Fibroblast of pulmonary artery (primary cell): ENCODE measurements at regions not wholly inside any gene's neighbourhood (a gene's known extent, or its start where the extent isn't known, plus 50 kb on each side); places are given as distances from the start of the nearest gene placed in this dataset.

Experiments used
- DNase-seq: peaks from one replicate; pipeline ENCODE4 v3.0.0-alpha.2; 2010; ENCODE audit warnings: low read depth
- H3K4me3 ChIP-seq: replicated peaks from 2 replicates; pipeline ENCODE4 v1.5.1; 2011; ENCODE audit warnings: low read depth, mild to moderate bottlenecking, control low read depth, low read length, moderate library complexity
- CTCF ChIP-seq: IDR thresholded peaks from 2 replicates; pipeline ENCODE4 v1.5.1; 2011; ENCODE audit warnings: mild to moderate bottlenecking, control low read depth, low read length, inconsistent platforms; ENCODE audit errors: missing control alignments

DNA sequence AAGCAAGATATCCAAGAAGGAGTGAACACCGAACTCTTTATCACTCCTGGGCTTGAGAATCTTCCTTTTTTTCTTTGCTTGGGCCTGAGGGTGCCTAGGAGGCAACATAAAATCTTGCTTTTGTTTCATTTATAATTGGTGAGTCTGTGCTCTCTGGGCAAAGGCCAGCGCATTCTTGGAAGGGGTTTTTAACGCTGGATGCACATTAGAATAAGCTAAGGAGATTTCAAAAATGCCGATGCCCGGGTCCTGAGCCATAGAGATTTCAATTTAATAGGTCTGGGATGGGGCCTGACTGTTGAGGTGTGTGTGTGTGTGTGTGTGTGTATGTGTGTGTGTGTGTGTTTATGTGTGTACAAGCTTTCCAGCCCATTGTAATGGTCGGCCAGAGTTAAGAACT lies 62.0 kb upstream of the SORCS3 start:
- no peak overlapping the region for H3K4me3 ChIP-seq
- no peak for DNase-seq
- TF ChIP-seq CTCF, result no peak

DNA sequence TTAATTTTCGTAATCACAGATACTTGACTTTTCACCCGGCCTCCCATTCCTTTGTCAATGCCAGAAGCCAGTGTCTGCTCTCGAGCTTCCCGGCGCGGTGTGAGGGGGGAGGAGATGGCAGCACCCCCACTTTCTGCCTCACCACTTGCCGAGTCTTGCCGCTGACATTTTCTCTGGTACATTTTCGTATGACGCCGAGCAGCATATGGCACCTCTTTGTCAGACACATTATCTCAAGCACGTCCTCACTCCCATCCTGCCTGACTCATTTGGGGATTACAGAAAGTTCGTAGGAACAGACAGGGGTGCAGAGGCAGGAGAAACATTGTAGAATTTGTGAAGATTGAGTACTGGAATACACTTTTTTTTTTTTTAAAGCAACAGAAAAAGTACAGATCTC lies 60.8 kb upstream of the SORCS3 start:
- TF ChIP-seq CTCF, result no peak
- H3K4me3 ChIP-seq, result peak overlapping the region; percentile 34
- peak; percentile 50 for DNase-seq

DNA sequence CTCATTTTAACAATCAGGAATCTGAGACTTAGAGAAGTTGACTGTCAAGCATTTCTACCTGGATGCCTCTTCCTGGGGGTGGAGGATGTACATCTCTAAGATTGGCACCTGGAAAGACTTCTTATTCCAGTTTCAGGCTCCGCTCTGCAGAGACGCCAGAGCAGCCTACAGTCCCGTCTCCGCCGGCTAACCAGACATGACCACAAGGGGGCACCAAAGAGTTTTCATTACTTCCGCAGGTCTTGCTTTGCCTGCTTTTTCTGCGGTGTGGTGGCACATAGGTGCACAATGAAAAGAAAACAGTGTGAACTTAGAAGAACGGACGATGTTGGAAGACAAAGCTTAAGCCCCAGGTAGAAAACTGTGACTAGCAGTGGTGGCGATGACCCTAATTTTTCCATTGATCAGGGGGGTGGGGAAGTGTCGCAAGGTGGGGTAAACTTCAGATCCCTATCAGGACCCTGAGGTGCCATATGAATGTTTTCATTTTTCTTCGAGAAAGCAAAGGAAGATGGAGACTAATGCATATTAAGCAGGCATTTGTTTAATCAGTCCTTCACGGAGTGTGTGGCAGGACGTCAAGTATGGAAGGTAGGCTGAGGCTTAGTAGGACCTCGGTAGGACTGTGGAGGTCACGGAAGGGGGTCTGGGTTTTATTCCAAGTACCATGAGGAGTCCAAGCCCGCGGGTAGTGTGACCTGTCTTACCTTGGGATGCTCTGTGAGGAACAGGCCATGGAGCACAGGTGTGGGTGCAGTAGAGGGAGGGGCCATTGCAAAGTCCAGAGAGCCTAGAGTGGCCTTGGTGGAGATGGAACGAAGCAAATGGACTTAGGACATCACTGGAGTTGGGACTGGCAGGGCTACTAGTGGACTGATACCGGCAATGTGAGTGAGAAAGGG lies 60.1 kb upstream of the SORCS3 start:
- TF ChIP-seq CTCF, result peak; percentile 92
- peak; percentile 78 for DNase-seq
- peak overlapping the region; percentile 34 for H3K4me3 ChIP-seq

DNA sequence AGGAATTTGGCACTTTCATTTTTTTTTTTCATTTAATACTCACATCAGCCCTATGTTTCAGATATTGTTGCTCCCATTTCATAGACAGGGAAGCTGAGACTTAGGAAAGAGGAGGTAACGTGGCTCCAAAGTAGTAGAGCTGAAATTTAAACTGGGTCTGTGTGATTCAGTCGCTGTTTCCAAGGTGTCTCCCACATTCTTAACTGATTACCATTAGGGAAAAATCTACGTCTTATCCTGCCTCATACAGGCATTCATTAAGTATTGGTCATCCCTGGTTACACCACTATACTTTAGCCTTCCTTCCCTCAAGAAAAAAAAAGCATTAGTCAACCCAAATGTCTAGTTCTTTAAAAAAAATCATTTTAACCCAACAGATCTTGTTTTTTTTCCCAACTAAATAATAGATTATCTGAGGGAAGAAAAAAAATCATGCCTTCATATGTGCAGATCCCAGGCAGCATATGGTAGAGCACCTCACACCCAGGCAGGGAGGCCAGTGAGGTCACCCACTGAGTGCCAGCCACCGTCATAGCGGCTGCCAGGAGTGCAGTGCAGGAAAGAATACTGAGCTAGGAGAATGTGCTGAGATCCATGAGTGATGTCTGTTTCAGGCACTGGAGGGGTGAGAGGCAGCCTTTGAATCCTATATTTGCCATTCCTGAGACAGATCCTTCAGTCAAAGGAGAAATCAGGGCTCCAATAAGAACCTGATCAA lies 59.0 kb upstream of the SORCS3 start:
- TF ChIP-seq CTCF, result no peak
- no peak overlapping the region for H3K4me3 ChIP-seq
- DNase-seq, result peak; percentile 62

DNA sequence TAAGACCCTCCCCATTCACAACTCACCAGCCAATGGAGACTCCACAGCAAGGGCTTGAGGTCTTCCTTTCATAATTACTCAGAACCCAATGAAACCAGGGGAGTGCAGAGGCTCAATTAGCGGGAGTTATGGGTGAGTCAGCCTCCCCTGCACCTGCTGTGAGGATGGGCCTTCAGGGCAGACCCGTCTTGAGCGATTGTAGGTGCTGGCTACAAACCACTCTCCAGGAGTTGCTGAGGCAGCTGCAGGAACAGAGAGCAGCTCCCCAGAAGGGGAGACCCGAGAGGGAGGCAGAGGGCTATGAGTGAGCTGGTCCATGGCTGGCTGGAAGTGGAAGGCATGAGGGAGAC lies 58.5 kb upstream of the SORCS3 start:
- TF ChIP-seq CTCF, result no peak
- DNase-seq, result no peak
- no peak overlapping the region for H3K4me3 ChIP-seq

GRCh38 chr10:104582966-104583365 lies 58.1 kb upstream of the SORCS3 start:
- no peak overlapping the region for H3K4me3 ChIP-seq
- no peak for DNase-seq
- no peak for TF ChIP-seq CTCF
